ENCODE measurements at regions not wholly inside any gene's neighbourhood (a gene's known extent, or its start where the extent isn't known, plus 50 kb on each side); places are given as distances from the start of the nearest gene placed in this dataset.

GRCh38 chr5:98518754-98519153, 254.7 kb upstream of the RGMB start:
- no peak overlapping the region for H3K4me3 ChIP-seq
- no peaks in the 10 kb centered on the region for H3K9me3 ChIP-seq
- intact Hi-C loops (cut with DNase I): no loop called here
- no peaks in the 10 kb centered on the region for H3K36me3 ChIP-seq
- no peaks in the 10 kb centered on the region for H3K4me1 ChIP-seq
- no peak for DNase-seq (ENCODE audit: extremely low spot score in 2 of 2)
- H3K27me3 ChIP-seq: no peaks in the 10 kb centered on the region
- no peak for TF ChIP-seq POLR2A (IDR thresholded peaks at IDR 0.05)
- TF ChIP-seq CTCF (IDR thresholded peaks at IDR 0.05): no peak
- no peak overlapping the region for H3K27ac ChIP-seq

GRCh38 chr5:98519571-98519970, 253.9 kb upstream of the RGMB start:
- H3K4me1 ChIP-seq: no peaks in the 10 kb centered on the region
- DNase-seq (ENCODE audit: extremely low spot score in 2 of 2): no peak
- intact Hi-C loops (cut with DNase I): no loop called here
- no peak for TF ChIP-seq POLR2AphosphoS5 (IDR thresholded peaks at IDR 0.05; ENCODE audit: insufficient read depth in 1 of 2, low read depth in 1 of 2)
- H3K27me3 ChIP-seq: no peaks in the 10 kb centered on the region
- no peaks in the 10 kb centered on the region for H3K9me3 ChIP-seq
- H3K4me3 ChIP-seq: no peak overlapping the region
- no peaks in the 10 kb centered on the region for H3K36me3 ChIP-seq
- no peak overlapping the region for H3K27ac ChIP-seq

- TF ChIP-seq POLR2A (IDR thresholded peaks at IDR 0.05): no peak
- no peak for TF ChIP-seq CTCF (IDR thresholded peaks at IDR 0.05)
- TF ChIP-seq POLR2AphosphoS5 (IDR thresholded peaks at IDR 0.05; ENCODE audit: insufficient read depth in 1 of 2, low read depth in 1 of 2): no peak
These were observed 251.6 kb upstream of the RGMB start for GRCh38 chr5:98521821-98522220.

GRCh38 chr5:98524773-98525172, 248.7 kb upstream of the RGMB start:
- Histone ChIP-seq H3K27ac (no peak overlapping the region), H3K27me3 (no peaks in the 10 kb centered on the region), H3K4me1 (no peaks in the 10 kb centered on the region), H3K9me3 (no peaks in the 10 kb centered on the region), H3K36me3 (no peaks in the 10 kb centered on the region), H3K4me3 (no peak overlapping the region)
- TF ChIP-seq POLR2A (IDR thresholded peaks at IDR 0.05): no peak
- TF ChIP-seq POLR2AphosphoS5 (IDR thresholded peaks at IDR 0.05; ENCODE audit: insufficient read depth in 1 of 2, low read depth in 1 of 2): no peak
- TF ChIP-seq CTCF (IDR thresholded peaks at IDR 0.05): no peak
- DNase-seq (ENCODE audit: extremely low spot score in 2 of 2): no peak
- intact Hi-C loops (cut with DNase I): no loop called here

More at GRCh38 chr5:98521821-98522220, 251.6 kb upstream of the RGMB start:
- H3K9me3 ChIP-seq: no peaks in the 10 kb centered on the region
- H3K27me3 ChIP-seq: no peaks in the 10 kb centered on the region
- H3K36me3 ChIP-seq: no peaks in the 10 kb centered on the region
- H3K27ac ChIP-seq: no peak overlapping the region
- DNase-seq (ENCODE audit: extremely low spot score in 2 of 2): no peak
- H3K4me3 ChIP-seq: no peak overlapping the region
- intact Hi-C loops (cut with DNase I): no loop called here
- no peaks in the 10 kb centered on the region for H3K4me1 ChIP-seq

GRCh38 chr5:98527846-98528245, 245.6 kb upstream of the RGMB start:
- DNase-seq (ENCODE audit: extremely low spot score in 2 of 2): no peak
- TF ChIP-seq POLR2AphosphoS5 (IDR thresholded peaks at IDR 0.05; ENCODE audit: insufficient read depth in 1 of 2, low read depth in 1 of 2): no peak
- no peak for TF ChIP-seq POLR2A (IDR thresholded peaks at IDR 0.05)
- TF ChIP-seq CTCF (IDR thresholded peaks at IDR 0.05): no peak
- H3K4me3 ChIP-seq: no peak overlapping the region
- no peaks in the 10 kb centered on the region for H3K27me3 ChIP-seq
- no peaks in the 10 kb centered on the region for H3K9me3 ChIP-seq
- H3K27ac ChIP-seq: no peak overlapping the region
- no peaks in the 10 kb centered on the region for H3K36me3 ChIP-seq
- no peaks in the 10 kb centered on the region for H3K4me1 ChIP-seq
- intact Hi-C loops (cut with DNase I): no loop called here

- H3K27me3 ChIP-seq: no peaks in the 10 kb centered on the region
These were observed 244.1 kb upstream of the RGMB start for GRCh38 chr5:98529321-98529720.

More at GRCh38 chr5:98529321-98529720, 244.1 kb upstream of the RGMB start:
- no peaks in the 10 kb centered on the region for H3K9me3 ChIP-seq
- no peak overlapping the region for H3K27ac ChIP-seq
- TF ChIP-seq POLR2A (IDR thresholded peaks at IDR 0.05) (no peak), POLR2AphosphoS5 (IDR thresholded peaks at IDR 0.05; ENCODE audit: insufficient read depth in 1 of 2, low read depth in 1 of 2) (no peak), CTCF (IDR thresholded peaks at IDR 0.05) (no peak)
- H3K4me3 ChIP-seq: no peak overlapping the region
- DNase-seq (ENCODE audit: extremely low spot score in 2 of 2): no peak
- intact Hi-C loops (cut with DNase I): no loop called here
- no peaks in the 10 kb centered on the region for H3K36me3 ChIP-seq
- no peaks in the 10 kb centered on the region for H3K4me1 ChIP-seq
